ENCODE measurements at regions not wholly inside any gene's neighbourhood (a gene's known extent, or its start where the extent isn't known, plus 50 kb on each side); places are given as distances from the start of the nearest gene placed in this dataset.

DNA sequence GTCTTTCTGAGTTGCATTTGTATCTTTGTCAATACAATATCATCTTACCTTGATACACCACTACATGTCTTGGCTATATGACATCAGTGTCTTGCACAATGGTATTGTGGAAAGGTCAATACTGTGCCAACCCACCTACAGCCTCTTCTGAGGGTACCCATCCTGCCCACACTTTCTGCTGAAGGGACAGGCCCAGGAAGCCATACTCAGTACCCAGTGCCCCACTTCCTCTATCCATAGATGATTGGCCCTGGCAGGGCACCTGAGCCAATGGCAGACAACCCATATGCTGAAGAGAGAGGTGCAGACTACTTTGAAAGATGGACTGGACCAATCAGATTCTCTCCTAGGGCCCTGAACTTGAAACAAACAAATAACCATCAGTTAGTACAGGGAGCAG lies 152.0 kb upstream of the ADO start:
- TF ChIP-seq EZH2phosphoT487 (IDR thresholded peaks at IDR 0.05; ENCODE audit: insufficient read depth, low read depth) (no peak), EZH2 (IDR thresholded peaks at IDR 0.05; ENCODE audit: insufficient read depth, poor library complexity, severe bottlenecking) (no peak)

Data from GM23248 (cell line).